SK-MEL-5 (cell line): ENCODE measurements at regions not wholly inside any gene's neighbourhood (a gene's known extent, or its start where the extent isn't known, plus 50 kb on each side); places are given as distances from the start of the nearest gene placed in this dataset.

Experiments
- DNase-seq: peaks from one replicate; pipeline ENCODE4 v3.0.0-alpha.2; 2016; ENCODE audit warnings: low read depth, low spot score
- in situ Hi-C: cut with HindIII; loops from 2 replicates; pipeline ENCODE4 v1.10.0; 2016; ENCODE audit warnings: low sequenced_read_pairs, high pct_unique_total_duplicates, low pct_unique_long_range_greater_than_20kb

DNA sequence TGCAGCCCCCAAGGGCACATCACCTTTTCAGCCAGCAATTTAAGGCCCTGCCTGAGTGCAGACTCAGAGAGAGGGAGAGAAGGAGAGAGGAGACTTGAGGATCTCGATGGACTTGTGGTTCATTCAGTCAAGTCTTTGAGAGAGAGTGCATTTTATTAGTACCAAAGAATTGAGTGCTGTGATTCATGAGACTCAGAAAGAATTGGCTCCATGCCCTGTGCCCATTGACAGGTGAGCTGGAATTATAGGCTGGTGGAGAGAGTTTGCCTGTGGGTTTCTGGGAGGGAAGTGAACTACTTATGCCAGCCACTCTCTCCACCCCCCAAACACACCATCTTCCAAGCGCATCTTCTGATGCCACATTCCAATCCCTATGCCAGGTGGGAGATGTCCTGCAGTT is 236.8 kb downstream of the MN1 start:
- in situ Hi-C loops, result no loop called here
- no peak for DNase-seq

DNA sequence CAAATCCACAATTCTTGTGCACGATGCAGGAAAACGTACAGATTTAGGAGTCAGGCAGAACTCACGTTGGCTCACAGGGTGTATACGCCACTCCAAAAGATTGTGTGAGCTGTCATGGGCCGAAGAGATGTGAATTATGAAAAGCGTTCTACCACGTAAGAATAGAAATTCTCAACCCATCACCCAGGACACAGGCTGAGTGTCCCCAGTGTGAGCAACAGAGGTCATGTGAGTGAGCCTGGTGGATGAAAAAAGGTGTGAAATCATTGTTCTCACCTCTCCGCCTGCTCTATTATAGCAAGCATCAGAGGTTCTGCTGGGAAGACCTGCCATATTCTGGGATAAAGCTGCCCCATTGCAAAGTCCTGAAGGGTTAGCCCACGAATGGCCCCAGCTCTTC is 235.0 kb downstream of the MN1 start:
- in situ Hi-C loops, result no loop called here
- no peak for DNase-seq

DNA sequence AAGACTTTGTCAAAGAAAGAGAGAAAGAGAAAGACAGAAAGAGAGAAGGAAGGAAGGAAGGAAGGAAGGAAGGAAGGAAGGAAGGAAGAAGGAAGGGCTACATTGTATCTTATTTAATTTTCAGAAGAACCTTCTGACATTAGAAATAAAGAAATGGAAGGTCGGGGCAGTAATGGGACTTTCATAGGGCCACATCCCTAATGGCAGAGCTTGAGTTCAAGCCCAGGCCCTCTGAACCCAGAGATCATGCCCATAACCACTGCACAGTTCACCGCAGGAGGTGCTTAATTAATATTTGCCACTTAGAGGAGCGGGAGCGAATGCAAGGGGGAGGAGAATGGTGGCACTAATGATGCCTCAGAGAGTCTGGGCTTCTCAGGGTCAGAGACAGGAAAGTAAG is 233.3 kb downstream of the MN1 start:
- no peak for DNase-seq
- in situ Hi-C loops, result no loop called here

DNA sequence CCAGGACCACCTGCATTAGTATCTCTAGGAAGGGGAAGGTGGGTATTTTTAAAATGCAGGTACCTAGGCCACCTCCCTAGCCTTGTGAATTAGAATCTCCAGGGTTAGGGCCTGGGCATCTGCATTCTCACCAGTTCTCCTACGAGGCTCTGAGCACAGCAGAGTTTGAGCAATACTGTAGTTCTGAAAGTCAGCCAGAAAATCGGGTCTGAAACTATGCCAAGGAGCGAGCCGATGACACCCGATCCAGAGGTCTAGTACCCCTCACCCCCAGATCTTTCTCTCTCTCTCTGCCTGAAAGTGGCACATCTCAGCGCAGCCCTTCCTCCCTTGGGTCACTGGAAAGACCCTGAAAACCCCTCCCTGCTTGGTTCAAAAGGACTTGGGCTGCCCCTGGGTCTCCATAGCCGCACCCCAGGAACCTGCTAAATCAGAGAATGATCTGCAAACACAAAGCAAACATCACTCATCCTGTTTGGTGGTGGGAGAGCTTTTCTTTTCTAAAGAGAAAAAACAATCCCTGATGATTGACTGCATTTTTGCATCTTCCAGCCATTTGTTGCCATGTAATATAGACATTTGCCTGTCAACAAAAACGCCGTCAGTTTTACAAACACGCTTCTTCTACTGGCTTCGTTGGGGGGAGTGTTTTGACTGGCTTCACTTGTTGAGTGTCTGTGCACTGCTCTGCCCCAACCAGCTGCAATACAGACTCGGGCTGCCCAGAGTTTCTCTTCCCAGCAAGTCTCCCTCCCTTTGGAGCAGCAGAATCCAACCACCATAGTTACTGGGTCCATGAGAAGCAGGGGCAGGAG is 229.9 kb downstream of the MN1 start:
- in situ Hi-C loops, result no loop called here
- no peak for DNase-seq

DNA sequence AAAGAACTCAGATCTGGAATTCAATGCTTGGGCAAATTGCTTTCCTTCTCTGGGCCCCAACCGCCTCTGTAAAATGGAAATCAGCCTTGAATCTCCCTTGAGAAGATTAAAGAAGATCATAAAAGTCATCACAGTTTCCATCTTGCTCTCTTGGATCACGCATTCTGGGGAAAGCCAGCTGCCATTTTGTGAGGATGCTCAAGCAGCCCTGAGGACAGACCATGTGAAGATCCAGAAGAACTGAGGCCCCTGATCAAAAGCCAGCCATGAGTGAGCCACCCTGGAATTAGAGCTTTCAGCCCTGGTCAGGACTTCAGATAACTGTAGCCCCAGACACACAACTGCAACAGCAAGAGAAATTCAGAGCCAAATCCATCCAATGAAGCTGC is 229.3 kb downstream of the MN1 start:
- DNase-seq, result no peak
- in situ Hi-C loops, result no loop called here

DNA sequence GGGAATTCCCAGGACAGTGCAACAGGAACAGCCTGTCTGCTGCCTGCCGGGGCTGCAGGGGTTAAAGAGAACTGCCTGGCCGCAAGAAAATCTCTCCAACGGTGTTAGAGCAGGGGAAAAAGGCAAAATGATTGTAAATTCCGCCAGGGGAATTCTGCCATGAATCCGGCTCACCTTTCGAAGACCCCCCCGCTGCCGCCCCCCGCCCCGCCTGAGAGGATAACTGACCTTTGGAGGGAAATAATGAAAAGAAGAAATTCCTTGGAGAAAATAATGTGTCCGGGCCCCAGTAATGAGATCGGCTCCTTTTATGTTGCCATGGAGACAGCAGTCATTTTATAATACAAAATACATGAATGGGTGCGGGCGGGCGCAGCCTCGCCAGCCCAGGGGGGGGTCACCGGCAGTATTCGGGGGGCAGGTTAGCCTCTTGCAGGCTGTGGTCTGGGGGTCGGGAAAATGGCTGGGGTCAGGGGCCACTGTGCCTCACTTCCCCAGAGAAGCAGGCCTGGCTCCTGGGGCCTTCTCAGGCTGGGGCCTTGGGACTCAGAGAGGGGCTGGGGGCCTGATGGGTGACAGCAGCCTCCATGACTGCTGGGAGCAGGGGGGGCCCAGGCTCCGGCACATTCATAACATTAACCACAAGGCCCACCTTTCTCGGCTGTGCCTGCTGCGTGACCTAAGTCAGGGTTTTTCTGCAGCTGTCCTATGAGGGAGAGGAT is 228.1 kb downstream of the MN1 start:
- DNase-seq, result no peak
- in situ Hi-C loops, result no loop called here

DNA sequence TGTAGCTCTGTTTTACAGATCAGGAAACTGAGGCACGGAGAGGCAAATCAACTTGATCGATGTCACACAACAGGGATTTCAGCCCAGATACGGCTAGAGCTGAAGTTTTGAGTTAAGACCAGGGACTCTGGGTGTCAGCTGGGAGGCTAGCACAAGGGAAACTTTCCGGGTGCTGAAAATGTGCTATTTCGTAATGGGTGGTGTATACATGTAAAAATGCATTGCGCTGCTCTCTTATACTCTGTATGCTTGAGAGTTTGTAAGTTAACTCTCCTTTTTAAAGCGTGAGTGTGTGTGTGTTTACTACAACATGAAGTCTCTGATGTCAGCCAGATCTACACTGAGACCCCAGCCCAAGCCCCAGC is 227.6 kb downstream of the MN1 start:
- in situ Hi-C loops, result no loop called here
- no peak for DNase-seq

DNA sequence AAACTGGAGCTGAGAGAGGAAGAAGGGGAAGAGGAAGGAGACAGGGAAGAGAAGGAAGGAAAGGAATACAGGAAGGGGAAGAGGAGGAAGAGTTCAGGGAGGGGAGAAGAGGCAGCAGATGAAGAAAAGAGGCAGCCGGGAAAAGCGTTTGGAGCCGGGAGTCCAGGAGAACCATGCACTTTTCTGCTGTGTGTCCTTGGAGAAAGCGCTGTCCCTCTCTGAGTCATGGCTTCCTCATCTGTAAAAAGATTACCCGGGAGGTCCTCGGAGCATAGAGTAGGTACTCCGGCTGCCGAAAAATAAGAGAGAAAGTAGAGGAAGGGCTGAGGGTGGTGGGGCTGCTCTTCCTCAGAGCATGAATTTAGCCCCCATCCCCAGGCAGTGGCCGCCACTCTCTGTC is 226.9 kb downstream of the MN1 start:
- DNase-seq, result no peak
- in situ Hi-C loops, result no loop called here

DNA sequence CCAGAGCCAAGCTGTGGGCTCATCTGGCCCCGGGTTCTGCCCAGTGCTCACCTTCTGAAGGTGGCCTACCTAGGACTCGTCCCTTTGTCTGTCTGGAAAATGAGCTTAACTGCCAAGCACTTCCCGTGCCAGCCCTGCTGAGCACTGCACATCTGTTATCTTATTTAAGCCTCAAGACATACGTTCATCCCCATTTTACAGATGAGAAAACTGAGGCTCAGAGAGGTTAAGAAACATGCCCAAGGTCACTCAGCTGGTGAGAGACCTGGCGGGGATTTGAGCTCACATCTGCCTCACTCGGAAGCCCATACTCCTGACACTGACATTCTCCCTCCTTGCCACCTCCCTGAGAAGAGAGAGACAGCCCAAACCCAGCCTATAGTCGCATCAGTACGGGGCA is 226.2 kb downstream of the MN1 start:
- in situ Hi-C loops, result no loop called here
- DNase-seq, result no peak

DNA sequence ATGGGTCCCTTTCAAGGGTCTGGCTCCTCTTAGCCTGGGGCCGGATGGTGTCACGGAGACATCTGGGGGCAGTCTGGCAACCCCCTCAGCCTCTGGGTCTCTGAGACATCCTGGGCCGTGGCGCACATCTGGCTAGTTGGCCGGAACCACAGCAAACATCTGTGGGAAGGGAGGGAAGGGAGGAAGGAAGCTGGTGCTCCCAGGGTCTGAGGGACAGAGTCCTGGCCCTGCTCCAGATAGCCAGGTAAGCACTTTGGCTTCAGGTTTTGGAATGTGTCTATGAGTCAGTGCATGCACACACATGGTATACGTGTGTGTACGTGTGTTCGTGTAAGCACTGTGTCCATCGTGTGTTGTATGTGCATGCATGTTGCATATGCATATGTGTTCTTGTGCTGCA is 225.1 kb downstream of the MN1 start:
- DNase-seq, result no peak
- in situ Hi-C loops, result no loop called here

DNA sequence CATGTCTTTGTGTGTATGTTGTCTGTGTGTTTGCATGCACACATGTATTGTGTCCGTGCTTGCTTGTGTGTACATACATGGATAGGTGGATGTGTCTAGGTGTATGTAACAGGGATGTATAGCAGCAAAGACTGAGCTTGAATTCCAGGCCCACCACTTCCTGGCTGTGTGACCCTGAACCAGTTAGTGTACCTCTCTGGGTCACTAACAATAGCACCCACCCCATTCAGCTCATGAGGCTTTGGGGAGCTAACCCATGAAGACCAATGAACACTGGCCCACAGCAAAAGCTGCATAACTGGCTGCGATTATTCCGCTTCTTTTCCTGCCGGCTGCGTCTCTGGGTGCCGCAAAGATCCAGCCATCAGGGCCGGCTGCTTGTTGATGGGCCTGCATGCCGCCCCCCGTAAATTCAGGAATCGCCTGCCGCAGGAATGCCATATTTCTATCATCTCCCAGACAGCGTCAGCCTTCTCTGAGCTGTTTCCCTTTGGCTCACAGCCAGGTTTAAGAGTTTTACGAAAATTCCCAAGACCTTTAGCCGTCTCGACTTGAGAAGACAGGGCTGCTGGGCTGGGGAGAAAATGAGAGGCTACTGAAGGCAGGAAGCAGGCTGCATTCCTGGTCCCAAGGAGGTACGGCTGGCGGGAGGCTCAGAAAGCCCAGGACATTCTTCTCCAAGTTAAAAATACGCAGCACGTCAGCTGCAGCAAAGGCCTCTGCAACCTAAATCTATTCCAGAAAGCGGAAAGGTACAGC is 224.6 kb downstream of the MN1 start:
- no peak for DNase-seq

DNA sequence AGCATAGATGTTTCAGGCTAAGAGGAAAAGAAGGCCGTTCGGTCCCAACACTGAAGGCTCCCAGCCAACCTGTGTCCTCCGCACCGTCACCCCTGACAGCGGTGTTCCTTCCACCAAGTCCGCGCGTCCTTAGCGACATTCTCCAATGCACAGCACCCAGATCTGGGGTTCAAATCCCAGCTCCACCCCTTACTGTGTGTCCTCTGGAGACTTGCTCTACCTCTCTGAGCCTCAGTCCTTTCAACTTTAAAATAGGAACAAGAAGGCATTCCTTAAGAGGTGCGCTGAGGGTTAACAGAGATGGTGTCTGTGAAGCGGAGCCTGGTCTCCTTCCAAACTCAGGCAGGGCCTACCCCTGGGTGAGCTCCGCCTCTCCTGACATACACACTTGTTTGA is 224.0 kb downstream of the MN1 start:
- no peak for DNase-seq
- in situ Hi-C loops, result no loop called here

More for the DNA sequence above, 224.6 kb downstream of the MN1 start:
- in situ Hi-C loops, result no loop called here

DNA sequence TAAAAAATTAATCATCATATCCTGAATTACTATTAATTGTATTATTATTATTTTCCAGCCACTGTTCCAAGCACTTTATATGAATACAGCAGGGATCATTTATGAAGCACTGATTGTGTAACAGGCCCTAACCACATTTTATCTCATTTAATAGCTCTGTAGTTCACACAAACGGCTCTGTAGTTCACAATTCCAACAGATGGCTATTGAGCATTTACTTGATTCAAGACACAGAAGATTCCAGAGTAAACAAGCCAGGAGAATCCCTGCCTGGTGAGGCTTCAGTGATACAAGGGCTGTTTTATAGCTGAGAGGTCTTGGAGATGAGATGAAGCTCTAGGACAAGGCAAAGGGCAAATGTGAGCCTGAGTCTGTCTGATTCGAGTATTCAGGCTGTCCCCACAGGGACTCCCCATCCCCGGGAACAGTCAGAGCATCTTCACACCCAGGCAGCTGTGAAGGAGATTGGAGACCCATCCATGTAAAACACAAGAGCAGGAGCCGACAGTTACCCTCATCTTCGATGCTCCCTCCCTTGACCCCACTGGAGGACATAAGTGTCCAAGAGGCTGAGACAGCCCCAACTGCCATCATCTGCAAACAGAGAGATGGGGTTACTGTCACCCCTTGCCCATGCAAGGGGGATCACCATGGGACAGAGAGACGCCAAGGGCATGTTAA is 222.5 kb downstream of the MN1 start:
- no peak for DNase-seq
- in situ Hi-C loops, result no loop called here

DNA sequence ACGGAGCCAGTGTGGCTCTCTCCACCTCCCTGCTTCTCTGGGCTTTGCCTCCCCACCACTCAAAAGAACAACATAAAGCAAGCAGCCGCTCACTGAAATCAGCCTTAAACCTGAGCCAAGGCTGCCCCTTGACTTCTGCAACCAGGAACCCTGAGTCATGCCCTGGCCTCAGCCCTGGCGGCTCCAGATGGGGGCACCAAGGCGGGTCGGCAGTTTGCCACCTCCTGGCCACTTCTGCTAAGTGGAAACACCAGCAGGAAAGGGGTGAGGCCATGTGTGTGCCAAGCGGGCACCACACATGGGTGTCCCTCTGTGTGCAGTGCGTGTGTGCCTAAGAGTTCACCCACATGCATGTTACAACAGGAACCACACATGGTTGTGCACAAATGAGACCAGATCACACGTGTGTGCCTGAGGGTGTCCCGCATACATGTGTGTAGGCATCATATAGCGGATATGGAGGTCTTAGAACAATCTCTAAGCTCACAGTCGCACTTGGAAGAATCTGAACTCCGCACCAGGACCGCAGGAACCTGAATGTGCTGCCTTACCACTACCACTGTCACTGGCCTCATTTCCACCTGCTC is 221.2 kb downstream of the MN1 start:
- no peak for DNase-seq
- in situ Hi-C loops, result no loop called here

DNA sequence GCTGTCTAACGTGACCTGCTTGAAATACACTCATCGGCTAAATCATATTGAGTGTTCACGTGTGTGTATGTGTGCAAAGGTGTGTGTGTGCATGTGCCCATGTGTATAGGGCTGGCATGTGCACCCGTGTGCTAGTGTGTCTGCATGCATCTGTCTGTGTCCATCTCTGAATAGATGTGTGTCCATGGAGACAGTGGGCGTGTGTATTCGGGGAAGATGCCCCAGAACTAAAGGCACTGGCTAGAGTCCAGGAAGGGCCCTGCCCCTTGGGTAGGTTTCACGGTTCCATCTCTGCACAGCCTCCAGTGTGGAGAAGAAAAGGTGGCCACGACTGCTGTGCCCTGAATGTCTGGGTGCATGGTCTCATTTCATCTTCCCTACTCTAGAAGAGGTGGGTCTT is 220.3 kb downstream of the MN1 start:
- in situ Hi-C loops, result no loop called here
- DNase-seq, result no peak

DNA sequence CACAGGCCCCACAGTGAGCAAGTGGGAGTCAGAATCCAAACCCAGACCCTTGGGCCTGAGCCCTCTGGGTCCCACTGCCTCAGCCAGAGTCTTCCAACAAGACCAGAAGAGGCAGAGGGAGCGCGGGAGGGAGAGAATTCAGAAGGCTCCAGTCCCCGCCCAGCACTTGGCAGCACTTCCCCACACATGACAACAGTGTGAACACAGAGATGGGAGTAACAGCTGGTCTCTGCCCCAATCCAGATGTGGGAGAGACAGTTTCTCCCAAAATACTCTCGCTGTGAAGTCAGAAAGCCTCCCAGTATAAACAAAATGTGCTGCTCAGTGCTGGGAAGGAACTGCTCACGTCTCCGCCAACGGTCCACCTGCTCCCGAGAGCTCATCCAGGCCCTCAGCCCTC is 219.9 kb downstream of the MN1 start:
- DNase-seq, result no peak
- in situ Hi-C loops, result no loop called here

DNA sequence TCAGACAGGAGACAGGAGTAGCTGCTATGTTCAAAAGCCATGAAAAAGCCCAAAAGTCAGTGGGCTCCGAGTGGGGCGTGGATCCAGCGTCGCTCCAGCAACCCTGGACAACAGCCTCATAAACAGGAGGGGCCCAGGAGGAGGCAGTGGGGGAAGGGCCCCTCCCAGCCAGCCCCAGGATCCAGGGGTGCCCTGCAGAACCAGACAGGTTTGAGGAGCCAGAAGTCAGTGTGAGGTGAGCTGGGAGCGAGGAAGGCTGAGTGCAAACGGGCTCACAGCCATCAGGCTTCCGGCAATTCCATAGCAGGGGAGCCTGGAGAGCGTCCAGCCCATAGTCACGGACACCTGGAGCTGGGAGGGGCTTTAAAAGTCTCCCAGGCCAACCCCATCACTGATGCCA is 217.7 kb downstream of the MN1 start:
- no peak for DNase-seq
- in situ Hi-C loops, result no loop called here

DNA sequence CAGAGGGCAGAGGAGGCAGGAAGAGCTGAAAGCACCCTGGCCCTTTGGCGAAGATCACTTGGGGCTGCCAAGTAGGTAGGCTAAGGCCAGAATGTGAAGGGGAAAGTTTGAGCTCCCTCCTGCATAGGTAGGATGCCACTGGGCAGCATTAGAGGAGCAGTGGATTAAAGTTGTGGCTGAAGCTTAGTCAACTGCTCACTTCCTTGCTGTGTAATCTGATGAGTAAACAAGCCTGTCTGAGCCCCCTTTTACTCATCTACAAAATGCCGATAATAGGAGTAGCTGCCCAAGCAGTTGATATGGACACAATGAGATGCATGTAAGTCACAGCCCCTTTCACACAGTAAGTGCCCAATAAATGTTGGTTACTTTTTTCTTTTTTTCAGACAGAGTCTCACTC is 216.4 kb downstream of the MN1 start:
- no peak for DNase-seq
- in situ Hi-C loops, result no loop called here
